Iris pigment epithelial cell (primary cell): ENCODE measurements at regions not wholly inside any gene's neighbourhood (a gene's known extent, or its start where the extent isn't known, plus 50 kb on each side); places are given as distances from the start of the nearest gene placed in this dataset.
A peak's percentile ranks its signal among the peaks of the same experiment; 100 is the strongest.

ENCODE experiments used
- DNase-seq: peaks from one replicate; pipeline ENCODE4 v3.0.0-alpha.2; 2011; ENCODE audit warnings: low read depth

DNA sequence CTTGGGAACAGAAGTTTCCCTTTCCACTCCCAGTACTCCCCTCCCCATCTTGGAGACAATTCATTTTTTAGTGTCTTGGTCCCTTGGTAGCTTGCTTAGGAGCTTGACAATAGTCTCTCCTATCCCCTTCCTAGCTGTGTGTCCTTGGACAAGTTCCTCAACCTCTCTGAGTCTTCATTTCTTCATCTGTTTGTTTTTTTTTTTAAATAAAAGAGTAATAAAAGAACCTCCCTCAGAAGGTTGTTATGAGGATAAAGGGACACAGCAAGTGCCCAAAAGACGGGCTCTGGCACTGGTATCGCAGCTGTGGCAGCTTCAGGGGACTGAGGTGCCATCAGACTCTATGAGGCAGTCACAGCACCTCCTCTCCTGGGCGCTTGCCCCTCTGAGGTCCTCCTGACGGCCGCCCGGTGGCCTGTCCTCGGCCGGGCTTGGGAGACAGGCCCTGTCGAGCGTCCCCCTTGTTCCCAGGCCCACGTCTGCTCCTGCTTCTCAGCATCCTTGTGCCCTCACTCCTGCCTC, 689.2 kb downstream of the MATN1 start:
- peak; percentile 1 for DNase-seq

GRCh38 chr1:30033256-30034104, 689.9 kb downstream of the MATN1 start:
- no peak for DNase-seq

GRCh38 chr1:30032302-30032701, 691.1 kb downstream of the MATN1 start:
- DNase-seq, result no peak

- no peak for DNase-seq
Measured at GRCh38 chr1:30029677-30030076, 693.7 kb downstream of the MATN1 start.

GRCh38 chr1:30028939-30029338, 694.4 kb downstream of the MATN1 start:
- no peak for DNase-seq

- no peak for DNase-seq
Measured at GRCh38 chr1:30028283-30028682, 695.1 kb downstream of the MATN1 start.

DNA sequence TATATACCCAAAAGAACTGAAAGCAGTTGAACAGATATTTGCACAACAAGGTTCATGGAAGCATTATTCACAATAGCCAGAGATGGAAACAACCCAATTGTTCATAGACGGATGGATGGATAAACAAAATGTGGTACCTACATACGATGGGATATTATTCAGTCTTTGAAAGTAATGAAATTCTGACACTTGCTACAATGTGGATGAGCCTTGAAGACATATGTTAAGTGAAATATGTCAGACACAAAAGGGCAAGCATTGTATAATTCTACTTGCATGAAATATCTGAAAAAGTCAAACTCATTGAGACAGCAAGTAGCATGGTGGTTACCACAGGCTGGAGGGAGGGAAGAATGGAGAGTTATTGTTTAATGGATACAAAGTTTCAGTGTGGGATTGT, 696.1 kb downstream of the MATN1 start:
- DNase-seq, result no peak

DNA sequence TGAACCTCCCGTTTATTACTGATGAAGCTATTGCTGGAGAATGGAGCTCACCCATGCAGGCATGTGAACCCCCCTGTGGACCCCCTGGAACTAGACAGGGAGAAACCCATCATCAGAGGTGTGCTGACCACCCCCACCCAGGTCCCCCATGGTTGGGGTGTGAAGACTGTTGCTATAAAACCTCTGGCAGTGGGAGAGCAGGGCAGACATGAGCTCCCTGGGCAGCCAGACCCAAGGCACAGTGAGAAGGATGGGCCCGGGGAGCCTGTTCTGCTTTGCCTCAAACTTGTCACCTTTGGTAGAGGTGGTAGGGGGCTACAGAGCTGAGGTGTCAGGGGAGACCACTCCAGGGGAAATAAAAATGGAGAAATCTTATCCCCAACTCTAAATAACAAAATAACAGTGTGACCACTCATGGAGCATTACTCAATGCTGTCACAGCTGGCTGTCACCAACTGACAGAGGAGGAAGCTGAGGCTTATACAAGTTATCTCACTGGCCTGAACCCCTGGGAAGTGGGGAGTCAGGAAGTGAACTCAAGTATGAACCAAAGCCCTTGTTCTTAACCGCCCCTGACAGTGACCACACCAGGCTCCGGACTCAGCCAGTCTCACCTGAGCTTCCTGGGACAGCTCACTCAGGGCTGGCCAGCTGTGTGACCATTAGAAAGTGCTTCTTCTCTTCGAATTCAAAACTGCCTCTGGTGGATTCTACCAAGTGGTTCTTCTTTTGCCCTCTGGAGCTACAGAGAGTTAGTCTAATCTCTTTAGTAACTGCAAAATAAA, 698.8 kb downstream of the MATN1 start:
- DNase-seq, result no peak

GRCh38 chr1:30023339-30024022, 699.9 kb downstream of the MATN1 start:
- DNase-seq, result no peak

GRCh38 chr1:30014031-30014430, 709.4 kb downstream of the MATN1 start:
- no peak for DNase-seq

DNA sequence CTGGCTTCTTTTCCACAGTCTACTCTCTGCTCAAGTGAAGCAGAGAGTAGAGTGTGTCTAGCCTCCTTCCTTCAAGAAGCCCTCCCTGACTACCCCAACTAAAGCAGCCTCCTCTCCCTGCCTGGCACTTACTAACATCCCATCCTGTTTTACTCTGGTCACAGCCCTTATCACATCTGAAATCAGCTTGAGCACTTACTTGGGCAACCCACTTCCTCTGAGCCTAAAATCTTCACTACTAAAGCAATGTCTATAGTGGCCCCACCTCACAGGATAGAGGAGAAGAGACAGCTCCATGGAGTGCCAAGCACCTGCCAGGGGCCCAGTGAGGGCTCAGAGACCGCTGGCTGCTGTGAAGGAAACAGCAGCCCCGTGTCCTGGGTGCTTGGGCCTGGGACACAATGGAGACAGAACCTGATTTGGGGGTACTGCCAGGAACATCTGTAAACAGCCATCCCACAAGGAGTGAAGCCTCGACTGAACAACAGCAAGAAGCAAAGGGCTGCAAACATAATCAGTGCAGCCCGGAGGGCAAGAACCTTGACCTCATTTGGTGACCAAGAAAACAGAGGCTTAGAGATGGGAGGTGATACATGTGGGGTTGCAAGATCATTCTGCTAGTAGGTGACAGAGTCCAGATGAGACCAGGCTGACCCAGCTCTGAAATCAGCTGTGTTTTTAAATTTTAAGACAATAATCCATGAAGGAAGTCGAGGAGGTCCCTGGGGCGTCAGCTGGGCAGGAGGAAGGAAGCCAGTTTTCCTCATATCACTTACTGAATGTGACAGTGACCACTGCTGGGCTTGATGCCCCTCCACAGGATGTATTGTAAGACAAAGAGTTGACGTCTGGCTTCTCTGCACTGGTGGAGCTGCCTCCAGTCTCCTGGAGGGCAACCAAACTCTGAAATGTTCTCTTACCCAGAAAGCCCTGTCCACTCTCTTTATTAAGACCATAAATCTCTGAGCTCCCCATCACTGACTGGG, 710.6 kb downstream of the MATN1 start:
- no peak for DNase-seq

DNA sequence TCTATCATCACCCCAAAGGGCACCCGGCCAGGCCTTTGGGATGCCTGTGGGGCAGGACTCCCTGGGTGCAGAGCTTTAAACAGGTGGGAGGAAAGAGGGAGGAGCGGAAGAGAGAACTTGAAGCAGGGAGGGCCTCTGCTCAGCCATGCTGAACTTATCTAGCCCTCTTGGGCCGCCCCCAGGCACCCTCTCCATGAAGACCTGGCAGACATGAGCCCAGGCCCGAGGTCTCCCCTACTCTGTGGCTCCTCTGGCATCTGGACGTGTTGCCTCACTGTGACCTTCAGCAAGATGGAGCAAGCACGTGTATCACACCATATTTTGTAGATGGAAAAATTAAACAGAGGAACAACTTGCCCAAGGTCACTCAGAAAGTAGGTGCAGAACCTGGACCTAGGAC, 711.4 kb downstream of the MATN1 start:
- DNase-seq, result no peak

DNA sequence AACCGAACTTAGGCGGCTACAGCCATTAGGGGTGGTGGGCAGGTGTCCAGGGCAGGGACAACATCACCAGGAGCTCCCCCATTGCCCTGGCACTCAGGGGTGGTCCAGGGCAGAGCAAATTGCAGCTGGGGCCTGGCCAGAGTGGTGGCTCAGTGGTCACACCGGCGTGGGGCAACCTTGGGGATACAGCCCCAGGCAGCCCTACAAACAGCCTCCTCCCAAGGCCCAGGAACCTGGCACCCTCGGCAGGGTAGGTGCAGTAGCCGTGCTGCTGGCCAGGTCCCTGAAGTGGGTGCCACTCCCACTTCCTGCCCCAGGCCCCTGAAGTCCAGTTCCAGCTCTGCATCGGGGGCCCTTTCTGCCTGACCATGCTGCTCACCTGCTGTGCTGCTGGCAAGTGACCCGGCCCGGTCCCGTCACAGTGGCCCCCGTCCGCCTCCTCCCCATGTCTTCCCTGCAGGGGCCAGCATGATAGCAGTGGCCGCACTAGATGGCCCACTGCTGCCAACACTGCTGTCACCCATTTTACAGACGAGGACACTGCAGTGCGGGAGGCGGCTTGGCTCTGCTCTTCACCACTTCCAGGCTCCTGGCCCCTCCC, 712.8 kb downstream of the MATN1 start:
- DNase-seq, result no peak

DNA sequence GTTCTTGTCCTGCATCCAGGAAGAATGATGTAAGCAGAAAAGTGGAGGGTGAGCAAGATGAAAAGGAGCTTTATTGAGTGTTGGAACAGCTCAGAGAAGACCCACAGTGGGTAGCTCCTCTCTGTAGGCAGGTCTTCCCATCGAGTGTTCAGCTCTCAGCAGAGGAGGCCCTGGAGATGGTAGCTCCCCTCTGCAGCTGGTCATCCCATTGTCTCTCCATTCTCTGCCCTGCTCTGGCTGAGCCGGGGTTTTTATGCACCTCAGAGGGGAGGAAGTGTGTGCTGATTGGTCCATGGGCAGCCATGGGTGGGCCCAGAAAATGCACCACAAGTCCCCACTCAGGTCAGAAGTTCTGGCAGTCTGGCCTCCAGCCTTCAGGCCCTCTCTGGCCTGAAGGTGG, 713.7 kb downstream of the MATN1 start:
- DNase-seq, result no peak

GRCh38 chr1:30008998-30009657, 714.3 kb downstream of the MATN1 start:
- DNase-seq, result peak; percentile 5

GRCh38 chr1:30008372-30008997, 714.9 kb downstream of the MATN1 start:
- DNase-seq, result no peak

- DNase-seq, result no peak
Measured at GRCh38 chr1:30005972-30006619, 717.3 kb downstream of the MATN1 start.

DNA sequence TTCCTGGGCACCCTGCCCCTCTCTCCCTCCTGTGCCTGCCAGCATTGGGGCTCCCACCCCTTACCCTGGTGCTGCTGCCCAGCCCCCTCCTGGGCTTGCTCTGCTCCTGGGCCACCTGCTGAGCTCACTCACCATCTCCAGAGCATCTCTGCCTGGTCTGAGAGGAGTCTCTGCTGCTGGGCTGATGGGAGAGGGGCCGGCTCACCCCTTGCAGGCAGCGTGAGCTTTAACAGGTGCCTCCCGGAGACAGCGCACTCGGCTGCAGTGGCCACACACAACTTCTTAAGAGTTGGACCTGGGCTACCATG, 721.7 kb downstream of the MATN1 start:
- DNase-seq, result no peak

- DNase-seq, result no peak
Measured at GRCh38 chr1:30001011-30001731, 722.2 kb downstream of the MATN1 start.
